Stimulated activated CD8-positive, alpha-beta memory T cell treated with anti-CD3 and anti-CD28 coated beads, Interleukin-4, amount 100 ng/mL, for 4 hours (primary cell): ENCODE measurements at regions not wholly inside any gene's neighbourhood (a gene's known extent, or its start where the extent isn't known, plus 50 kb on each side); places are given as distances from the start of the nearest gene placed in this dataset.

ENCODE experiments used
- DNase-seq, 2 donors: peaks; one replicate each; pipeline ENCODE4 v3.0.0-alpha.2; 2020; ENCODE audit warnings: low read depth in 2 of 2, low spot score in 1 of 2

DNA sequence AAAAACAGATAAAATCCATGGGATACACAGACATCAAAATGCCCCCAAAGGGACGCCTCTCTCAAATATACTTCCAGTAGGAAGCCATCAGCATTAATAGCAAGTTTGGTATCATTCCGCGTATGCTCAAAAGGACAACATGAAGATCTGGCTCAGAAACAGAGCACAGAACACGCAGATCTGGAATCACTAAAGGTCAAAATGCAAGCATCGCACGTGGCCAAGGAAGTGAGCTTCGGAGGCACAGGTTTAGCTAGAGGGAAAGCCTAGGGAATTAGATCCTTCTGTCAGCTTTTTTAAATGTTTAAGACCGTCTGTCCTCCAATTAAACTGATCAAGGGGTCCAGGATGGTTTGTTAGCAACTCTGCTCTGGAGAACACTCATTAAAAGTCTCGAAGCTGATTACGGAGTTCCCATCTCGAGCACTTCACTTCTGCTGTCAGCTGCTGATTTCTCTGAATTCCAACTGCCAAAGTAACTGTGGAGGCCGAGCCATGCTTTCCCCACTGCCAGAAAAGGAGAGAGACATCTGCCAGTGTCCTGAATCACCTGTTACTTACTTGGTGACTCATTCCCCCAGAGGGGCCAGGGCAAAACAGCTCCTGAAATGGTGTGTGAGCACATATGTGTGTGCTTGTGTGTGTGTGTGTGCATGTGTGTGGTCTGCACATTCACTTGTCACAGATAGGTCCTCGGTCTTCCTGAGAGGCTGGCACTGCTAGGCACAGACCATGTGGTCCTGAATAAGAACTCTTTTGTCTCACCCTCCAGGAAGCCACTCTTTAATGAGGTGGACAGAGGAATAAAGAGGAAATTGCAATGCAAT, 177.7 kb upstream of the PPARGC1A start:
- DNase-seq: no peak

GRCh38 chr4:24065974-24066373, 176.1 kb upstream of the PPARGC1A start:
- no peak for DNase-seq

DNA sequence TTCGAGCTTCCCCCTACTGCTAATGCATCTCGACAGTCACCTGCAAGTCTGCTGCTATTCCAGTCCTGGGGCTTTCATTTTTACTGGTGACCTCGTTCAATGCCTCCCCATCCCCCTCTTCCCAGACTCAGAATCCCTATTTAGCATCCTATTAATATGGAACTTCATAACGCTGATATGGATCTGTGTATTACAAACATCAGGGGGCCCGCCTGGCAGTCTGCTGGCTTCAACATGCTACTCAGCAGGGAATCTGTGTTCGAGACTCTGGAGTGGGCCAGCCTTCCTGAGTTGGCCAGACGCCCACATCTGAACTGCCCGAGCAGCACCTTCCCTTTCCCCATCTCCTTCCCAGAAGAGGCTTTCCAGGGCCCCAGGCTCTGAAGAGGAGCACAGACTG, 173.9 kb upstream of the PPARGC1A start:
- no peak for DNase-seq

DNA sequence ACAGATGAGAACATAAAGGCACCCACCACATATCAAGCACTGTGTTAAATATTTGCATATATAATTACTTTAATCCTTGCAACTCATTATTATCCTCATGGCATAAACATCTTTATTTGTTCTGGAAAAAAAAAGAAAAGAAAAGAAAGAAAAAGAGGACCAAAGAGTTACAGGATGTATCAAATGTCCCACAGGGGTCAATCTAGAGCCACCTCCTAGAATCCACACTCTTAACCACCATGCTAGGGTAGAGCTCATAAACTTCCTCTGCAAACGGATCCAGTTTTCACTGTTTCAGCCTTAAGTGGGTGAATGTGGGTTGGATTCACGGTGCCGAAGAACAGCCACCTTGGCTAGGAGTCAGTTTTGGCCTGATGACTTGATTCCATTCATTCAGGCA, 171.1 kb upstream of the PPARGC1A start:
- DNase-seq: no peak

- no peak for DNase-seq
Measured at GRCh38 chr4:24059839-24060238, 170.0 kb upstream of the PPARGC1A start.

DNA sequence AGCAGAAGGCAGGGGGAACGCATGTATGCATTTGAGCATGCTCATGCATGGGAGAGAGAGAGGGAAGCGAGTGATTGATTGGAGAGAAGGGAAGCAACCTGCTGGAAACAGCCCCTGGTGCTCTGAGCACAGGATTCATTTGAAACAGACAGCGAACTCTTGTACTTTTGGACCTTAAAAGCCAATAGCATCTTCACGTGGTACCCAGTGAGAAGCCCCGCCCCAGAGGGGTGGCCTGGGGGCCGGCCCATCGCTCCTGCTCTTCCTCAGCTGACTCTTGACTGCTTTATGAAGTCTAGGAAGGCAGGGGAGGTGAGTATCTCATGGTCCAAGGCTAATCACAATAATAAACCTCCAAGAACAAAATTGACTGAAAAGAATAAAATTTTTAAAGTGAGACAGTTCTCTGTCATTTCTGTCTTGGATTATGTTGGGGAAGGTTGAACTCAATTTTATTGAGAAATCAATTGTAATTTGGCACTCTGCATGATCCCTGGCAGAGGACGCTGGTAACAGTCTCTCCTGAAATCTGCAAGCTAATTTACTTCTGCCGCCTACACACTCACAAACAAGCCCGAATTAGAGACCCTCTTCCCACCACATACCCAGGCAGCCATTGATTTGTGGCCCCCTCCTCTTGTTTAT, 168.2 kb upstream of the PPARGC1A start:
- no peak for DNase-seq

GRCh38 chr4:24056289-24056688, 166.4 kb upstream of the PPARGC1A start:
- no peak for DNase-seq

- DNase-seq: no peak
Measured at GRCh38 chr4:24055623-24056022, 165.8 kb upstream of the PPARGC1A start.

- DNase-seq: no peak
Measured at GRCh38 chr4:24054910-24055309, 165.1 kb upstream of the PPARGC1A start.

GRCh38 chr4:24053934-24054333, 164.1 kb upstream of the PPARGC1A start:
- DNase-seq: no peak

DNA sequence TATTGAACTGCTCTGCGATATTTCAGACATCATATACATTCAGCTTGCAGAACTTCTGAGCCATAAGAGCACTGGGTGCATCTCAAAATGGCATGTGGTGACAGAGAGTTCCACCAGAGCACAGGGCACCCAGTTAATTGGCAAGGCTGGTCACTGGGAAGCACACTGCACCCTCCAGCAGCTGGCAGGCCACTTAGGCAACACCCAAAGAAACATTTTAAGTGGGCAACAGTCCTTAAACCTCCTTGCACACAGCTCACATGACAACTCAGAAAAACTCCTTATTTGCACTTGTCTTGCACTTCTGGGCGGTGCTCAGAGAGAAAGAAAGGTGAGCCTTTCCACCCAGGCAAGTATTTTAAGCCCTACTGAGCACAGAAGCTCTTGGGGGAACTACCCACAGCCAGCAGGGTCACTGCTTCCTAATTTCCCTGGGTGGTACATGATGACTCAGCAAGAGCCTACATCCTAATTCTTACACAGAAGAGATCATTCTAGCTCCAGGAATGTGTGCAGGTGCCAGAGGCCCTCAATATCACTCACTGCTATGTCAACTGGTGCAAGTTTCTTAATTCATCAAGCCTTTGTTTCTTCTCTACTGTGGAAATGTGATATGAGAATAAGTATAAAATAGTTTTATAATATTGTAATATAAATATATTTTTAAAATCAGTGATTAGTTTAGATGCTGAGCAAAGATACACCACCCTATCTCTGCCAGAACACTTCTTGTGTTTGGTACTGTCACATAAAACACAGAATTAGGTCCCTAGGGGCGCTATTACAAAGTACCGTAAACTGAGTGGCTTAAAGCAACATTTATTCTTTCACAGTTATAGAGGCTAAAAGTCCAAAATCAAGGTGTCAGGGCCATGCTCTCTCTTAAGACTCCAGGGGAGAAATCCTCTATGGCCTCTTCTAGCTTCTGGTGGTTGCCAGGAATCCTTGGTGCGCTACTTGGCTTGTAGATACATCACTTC, 155.1 kb upstream of the PPARGC1A start:
- no peak for DNase-seq

DNA sequence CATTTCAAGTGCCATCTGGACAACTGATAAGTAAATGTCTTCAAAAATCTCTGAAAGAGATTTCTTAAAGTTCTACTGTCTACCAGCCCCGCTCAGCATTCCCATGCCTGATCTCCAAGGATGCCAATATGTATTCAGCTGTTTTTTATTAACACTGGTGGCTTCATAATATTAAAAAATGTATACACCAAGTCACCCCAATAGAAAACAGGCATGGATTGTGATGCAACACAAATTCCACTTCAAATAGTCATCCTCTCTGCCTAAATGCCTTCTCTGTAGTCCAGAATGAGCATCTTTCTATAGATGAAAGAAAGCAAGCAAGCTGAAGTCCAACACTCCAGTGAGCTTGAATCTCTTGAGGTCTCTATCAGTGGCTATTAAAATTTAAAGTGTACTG, 152.2 kb upstream of the PPARGC1A start:
- DNase-seq: no peak

DNA sequence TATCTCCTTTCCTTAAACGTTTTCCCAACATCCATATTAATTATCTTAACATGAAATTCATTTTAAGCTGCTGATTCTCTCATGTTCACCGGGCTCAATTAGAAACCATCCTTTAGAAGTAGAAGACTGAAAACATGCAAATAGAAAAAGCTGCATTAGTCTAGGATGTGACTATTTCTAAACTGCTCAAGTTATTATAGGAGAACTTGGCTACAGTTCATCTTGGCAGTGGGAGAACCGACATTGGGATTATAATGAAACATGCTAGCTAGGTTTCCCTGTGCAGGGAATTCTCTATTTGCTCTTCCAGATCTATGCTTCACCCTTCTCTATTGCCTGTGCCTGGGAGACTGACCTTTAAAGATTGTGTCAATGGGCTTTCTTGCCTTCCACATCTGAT, 151.0 kb upstream of the PPARGC1A start:
- no peak for DNase-seq

DNA sequence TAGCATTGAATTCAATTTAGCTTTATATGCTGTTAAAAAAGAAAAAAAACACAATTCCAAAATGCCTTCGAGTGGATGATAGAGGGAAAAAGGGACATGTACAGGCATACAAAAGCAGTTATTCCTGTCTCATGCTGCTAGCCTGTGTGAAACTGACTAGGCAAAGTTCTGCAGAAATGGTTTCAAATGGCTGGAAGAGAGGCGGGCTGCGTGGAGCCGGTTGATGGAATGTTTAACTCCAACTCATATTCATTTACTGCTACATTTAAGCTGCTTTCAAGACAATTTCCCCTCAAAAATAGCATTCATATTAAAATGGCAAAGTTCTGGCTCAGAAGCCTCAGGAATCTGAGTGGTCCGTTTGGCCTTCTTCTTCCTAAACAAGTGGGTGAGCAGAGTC, 143.8 kb upstream of the PPARGC1A start:
- no peak for DNase-seq

- DNase-seq: no peak
Measured at GRCh38 chr4:24032371-24032989, 142.6 kb upstream of the PPARGC1A start.

DNA sequence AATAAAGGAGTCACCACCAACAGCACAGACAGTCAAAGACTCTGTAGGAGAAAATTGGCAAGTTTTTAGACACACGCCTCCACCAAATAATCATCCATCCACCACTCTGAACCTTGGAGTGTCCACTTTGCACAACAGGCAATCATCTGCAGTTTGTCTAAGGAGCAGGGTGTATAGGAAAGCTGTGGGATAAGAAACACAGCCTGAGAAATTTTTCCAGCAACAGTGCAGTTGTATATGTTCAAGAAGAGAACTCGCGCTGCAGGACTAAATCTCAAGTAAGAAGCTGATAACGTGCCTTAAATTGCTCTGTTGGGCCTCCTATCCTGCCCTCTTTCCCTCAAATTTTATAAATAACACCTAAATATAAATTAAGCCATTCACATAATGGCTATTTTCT, 136.7 kb upstream of the PPARGC1A start:
- no peak for DNase-seq

DNA sequence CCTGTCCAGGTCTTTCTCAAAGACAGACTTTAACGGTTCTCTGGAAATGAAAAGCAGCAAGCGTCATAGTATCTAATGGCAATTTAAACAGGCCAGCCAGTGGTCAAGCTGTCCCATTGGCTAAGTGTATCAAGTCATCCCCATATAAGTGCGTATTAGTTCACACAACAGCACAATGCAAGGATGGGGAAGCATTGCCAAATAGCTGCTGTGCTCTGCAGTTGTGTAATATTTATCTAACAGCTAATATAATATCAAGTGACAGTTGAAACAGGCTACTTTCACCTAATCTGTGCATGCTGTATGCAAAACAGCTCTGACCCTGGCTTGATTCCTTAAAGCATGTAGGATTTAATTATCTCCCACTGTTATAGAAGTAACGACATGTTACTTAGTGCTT, 134.8 kb upstream of the PPARGC1A start:
- DNase-seq: no peak

DNA sequence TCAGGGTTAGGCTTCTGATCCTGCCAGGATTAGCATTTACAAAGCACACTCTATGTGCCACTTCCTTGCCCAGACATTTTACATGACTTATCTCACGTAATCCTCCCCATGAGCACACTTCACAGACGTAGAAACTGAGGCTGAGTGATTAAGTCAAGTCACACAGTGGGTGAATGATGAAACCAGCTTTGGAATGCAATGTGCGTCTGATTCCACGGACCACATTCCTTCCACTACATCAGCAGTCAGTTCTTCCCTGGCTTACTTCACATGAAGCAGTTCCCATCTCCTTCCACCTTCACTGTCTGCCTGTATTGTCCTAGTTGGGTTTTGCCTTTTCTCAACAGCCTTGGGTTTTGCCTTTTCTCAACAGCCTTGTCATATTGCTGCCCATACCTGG, 134.3 kb upstream of the PPARGC1A start:
- no peak for DNase-seq

DNA sequence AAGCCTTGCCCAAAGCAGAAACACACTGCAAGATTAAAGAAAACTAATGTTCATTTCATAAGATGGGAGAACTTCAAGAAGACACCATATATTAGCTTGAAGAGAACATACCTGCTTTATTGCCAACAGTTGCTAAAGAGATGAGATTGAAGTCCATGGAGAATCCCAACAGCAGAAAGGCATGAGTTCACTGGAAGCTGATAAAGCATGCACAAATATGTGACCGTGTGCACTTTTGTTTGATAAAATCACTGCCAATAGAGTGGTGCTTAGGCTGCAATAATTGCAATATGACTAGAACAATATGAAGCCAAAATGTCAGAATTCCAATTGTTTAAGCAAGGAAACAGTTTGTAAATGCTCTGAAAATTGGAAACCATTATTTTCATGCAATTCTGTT, 125.9 kb upstream of the PPARGC1A start:
- DNase-seq: no peak

DNA sequence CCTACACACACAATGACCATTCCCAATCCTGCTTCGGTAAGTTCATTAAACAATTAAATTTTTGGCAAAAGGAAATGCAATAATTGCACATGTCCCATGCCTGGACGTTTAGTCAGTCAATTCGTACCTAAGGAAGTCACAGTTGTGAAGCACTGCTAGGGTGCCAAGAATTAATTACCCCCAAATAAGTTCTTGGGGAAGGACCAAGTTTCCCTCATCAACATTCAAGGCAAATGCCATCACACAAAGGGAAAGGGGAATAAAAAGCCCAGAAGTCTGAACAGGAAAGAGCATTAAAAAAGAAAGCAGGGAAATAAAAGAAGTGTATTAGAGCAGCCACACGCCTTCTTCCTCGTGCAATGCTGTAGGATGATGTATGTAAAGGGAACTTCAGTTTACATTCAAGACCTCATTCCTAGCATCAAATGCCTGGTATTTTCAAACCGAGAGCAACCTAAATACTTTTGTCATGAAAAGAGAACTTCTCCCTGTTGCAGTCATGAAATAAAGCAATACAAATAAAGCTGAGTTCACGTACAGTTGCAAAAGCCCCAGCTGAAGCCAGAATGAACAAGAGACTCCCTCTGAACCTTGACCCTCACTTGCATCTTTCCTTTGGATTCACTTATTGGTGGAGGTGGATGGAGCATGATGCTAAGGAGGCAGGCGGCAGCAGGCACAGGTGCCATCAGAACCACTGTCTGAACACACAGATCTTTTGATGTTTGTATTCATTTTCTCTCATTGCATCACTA, 124.0 kb upstream of the PPARGC1A start:
- DNase-seq: no peak

- no peak for DNase-seq
Measured at GRCh38 chr4:24010994-24011393, 121.1 kb upstream of the PPARGC1A start.
